HUDEP-2 (cell line): ENCODE measurements at regions not wholly inside any gene's neighbourhood (a gene's known extent, or its start where the extent isn't known, plus 50 kb on each side); places are given as distances from the start of the nearest gene placed in this dataset.

Source experiments
- DNase-seq, 76 experiments: peaks; one replicate each; lab custom pipeline; 2025; ENCODE audit not compliant: unreplicated experiment in 76 of 76; lab: John Stamatoyannopoulos, UW

- DNase-seq = peak in 1 of 76 experiments; percentile 1
These were observed 733.0 kb upstream of the DPPA4 start for GRCh38 chr3:110070161-110070916.

DNA sequence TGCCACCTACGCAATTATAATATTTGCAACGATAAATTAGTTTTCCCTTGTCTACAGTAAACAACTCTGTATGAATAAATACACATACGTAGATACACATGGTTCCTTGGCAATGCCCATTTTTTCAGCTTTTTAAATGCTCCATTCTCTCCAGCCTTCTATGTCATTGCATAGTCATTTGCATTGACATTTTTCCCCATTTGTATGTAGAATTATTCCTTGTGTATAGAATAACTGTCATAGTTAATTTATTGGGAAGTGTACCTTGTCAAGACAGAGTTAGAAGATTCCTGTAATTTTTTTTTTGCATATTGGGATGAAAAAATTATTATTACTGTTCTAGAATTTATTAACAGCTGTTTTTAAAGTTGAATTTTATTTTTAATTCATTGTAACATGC lies 736.7 kb upstream of the DPPA4 start:
- no peak for DNase-seq

DNA sequence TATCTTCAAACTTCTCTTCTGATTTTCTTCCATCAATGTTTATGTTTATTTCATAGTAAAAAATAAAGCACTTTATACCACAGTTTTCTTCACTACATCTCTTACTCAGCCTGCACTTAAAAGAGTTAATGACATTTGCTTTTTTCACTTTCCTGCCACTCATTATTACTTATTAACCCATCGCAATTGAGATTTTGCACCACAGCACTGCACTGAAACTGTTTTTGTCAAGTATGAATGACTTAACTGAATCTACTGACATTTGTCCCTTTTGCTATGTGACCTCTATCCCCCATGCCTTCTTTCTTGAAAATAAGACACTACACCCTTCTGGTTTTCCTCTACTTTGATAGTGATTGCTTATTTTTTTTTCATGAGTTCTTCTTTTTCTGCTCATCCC lies 739.7 kb upstream of the DPPA4 start:
- DNase-seq = no peak

- no peak for DNase-seq
These were observed 756.1 kb upstream of the DPPA4 start for GRCh38 chr3:110093411-110093810.

DNA sequence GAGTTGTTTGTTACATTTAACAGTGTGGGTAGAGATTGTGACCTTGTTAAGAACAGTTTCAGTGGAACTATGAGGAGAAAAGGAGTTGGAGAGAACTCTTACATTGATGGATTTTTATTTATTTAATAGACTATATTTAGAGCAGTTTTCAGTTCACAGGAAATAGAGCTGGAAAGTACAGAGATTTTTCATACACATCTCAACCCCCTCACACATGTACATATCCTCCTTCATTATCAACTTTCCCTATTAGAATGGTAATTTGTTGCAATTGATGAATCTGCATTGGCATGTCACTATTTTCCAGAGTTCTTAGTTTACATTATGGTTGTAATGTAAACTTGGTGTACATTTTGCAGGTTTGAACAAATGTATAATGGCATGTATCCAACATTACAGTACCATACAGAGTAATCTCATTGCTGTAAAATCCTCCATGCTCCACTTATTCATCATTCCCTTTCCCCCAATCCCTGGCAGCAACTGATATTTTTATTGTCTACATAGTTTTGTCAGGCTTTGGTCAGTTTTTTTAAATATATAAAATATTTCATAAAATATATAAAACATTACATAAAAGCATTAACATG lies 756.6 kb upstream of the DPPA4 start:
- no peak for DNase-seq

DNA sequence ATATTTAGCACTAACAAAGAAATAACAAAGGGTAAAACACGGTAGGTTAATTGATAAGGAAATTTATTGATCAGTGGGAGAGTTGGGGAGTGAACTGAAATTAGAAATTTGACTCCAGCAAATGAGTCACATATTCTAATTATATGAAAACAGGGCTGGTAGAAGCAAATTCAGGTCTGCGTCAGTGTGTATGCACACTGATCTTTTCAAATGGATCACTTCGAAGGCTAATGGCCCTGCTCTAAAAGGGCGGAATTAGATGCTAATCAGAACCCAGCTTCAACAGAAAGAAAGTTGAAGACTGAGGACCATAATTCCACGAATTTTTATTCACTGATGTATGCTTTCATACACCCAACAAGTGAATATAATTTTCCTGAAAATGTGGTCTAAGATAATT lies 762.4 kb upstream of the DPPA4 start:
- DNase-seq = no peak

DNA sequence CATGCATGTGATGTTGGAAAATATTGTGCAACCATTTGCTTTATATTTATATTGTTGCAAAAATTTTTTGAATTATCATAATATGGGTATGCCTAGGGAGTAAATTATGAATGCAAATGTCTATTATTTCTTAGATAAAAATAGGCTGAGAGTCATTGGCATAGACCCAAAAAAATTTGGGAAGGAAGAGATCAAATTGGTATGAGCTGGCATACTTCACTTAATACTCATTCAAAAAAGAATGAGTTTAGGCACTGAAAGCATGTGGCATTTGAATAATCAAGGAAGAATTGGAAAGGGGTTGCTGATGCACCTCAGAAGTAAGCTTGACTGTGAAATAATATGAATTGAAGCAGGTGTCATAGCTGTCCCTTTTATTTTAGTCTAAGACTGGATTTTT lies 764.0 kb upstream of the DPPA4 start:
- no peak for DNase-seq

- DNase-seq = no peak
These were observed 769.5 kb upstream of the DPPA4 start for GRCh38 chr3:110106805-110107204.

DNA sequence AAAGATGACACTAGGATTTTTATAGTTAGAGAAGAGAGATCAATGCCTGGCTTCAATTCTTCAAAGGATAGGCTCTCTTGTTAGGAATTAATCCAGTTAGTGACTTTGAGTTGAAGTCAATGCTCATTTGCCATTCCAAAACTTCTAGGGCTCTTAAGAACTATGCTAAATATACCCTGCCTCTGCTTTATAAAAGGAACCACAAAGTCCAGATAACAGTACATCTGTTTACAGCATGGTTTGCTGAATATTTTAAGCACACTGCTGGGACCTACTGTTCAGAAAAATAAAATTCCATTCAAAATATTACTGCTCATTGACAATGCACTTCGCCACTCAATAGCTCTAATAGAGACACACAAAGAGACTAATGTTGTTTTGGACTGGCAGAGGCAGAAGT lies 786.6 kb upstream of the DPPA4 start:
- DNase-seq = no peak

DNA sequence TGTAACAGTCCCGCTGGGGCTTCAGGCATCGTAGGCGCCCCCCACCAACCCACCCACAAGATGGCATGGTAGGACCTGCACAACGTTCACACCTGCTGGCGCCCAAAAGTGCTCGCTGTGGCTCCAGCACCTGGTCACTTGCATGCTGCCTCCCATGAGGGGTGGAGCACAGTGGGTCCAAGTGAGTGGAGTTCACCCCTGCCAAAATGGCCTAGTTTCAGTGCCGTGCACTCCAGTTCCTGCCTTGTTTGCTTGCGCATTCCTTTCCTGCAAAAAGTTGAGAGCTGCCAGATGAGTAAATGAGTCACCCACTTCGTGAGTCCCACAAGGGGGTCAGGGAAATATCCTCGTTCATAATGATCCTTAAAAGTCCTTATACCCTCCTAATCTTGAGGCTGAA lies 788.7 kb upstream of the DPPA4 start:
- DNase-seq = no peak

GRCh38 chr3:110133971-110134370 lies 796.6 kb upstream of the DPPA4 start:
- no peak for DNase-seq

- no peak for DNase-seq
These were observed 801.7 kb upstream of the DPPA4 start for GRCh38 chr3:110139048-110139447.

DNA sequence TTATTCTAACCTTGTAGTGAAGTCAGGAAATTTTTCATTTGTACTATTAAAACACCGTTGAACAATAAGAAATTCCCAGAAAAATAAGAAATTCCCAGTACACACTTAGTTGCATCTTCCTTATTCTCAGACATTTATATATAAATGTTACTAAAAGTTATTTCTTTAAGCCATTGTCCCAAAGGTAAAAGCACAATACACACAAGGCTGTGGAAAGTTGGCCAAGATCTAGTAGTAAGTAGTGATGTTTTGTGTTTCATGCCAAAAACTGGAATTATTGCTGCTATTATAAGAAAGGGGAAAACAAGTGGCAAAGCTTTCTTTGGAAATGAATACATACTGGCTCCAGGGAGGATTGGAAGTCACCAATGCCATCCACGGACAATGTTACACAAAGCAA lies 802.5 kb upstream of the DPPA4 start:
- no peak for DNase-seq

GRCh38 chr3:110149763-110150162 lies 812.4 kb upstream of the DPPA4 start:
- DNase-seq = no peak

DNA sequence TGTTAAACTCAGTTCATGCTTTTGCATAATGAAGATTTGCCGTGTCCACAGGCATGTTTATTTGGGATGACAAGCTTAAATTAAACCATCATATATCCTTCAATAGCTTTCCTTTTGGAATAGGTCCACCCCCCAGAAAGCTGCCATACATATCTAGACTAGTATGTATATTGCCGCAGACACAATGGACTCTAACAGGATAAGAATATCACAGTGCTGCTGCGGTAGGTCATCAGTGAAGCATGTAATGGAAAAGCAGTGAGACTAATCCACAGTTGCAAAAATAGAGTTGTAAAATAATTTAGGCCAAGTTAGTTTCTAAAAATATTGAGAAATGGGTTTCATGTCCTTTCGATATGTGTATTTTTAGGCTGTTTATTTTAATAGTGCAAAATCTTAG lies 819.9 kb upstream of the DPPA4 start:
- DNase-seq = no peak

DNA sequence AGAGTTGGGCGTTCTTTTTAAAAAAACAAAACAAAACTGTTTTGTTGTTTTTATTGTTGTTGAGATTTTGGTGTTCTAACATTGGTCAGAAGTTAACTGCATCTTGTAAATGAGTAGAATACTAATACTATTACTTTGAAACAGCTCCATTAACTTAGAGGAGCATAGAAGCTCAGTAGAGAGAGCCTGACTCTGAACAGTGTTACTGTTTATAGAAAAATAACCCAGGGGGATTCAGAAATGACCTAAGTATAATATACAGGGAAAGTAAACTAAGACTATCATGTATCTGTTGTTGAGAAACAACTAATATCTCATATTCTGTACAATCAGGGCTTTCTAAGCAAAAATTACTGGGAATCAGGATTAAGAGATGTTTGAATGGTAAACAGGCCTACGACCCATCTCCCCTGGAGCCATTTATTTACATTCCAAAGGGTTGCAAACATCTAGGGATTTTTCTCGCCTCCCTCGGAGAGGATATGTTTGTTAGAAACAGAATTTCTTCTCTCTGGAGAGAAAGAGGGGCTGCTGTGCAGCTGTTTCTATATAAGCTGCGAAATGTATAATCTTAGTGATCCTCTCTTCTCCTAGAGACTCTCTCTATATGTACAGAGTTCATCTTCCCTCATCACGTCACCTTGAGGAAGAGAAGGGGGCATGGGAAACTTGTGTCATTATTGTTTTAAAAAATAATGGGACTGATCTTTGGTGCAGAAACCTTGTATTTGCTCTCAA lies 827.5 kb upstream of the DPPA4 start:
- DNase-seq = no peak

GRCh38 chr3:110165370-110165743 lies 828.0 kb upstream of the DPPA4 start:
- DNase-seq = no peak

DNA sequence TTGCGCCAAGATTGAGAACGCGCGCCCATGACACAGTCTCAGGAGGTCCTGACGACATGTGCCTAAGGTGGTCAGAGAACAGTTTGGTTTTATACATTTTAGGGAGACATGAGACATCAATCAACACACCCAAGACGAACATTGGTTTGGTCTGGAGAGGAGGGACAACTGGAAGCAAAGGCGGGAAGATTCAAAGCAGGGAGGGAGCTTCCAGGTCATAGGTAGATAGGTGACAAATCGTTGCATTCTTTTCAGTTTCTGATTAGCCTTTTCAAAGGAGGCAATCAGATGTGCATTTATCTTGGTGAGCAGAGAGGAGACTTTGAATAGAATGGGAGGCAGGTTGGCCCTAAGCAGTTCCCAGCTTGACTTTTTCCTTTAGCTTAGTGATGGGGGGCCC lies 828.4 kb upstream of the DPPA4 start:
- no peak for DNase-seq

DNA sequence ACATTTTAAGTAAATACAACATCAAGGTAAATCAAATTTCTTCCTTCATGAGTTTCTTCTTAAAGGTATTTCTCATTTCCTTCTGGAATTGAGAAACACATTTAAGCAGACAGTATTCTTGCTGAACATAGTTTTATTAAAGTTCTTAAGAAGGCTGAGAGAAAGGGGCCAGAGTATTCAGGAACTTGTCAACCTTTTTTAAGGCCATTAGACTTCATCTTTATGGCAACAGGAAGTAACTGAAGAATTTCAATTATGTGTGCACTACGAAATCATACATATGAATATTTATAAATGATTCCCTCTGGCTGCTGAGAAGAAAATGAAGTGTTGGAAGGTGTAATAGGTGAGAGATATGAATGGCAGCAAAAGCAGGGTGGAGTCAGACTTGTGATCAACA lies 829.4 kb upstream of the DPPA4 start:
- DNase-seq = no peak

- DNase-seq = no peak
These were observed 837.6 kb upstream of the DPPA4 start for GRCh38 chr3:110174908-110175307.

DNA sequence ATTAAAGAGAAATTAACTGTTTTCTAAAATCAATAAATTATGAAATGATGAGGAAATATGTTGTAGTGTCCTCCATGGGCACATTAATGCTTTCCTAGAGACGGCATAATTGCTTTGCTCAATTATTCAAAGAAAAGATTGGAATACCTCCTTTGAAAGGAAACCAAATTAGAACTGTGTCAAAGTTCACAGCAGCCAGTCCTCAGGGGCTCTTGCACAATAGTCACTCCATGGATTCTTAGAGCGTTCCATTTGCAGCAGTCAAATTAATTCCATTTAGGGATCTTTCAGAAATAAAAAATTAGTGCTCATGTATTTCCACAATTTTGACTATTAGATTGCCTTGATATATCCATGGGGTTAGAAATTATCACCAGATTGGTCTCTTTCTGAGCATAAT lies 841.6 kb upstream of the DPPA4 start:
- no peak for DNase-seq

- DNase-seq = no peak
These were observed 843.4 kb upstream of the DPPA4 start for GRCh38 chr3:110180733-110181132.
